GM19239 (cell line): ENCODE measurements at regions not wholly inside any gene's neighbourhood (a gene's known extent, or its start where the extent isn't known, plus 50 kb on each side); places are given as distances from the start of the nearest gene placed in this dataset.
"Not testable (repeated sequence)": the region's sequence is repeated elsewhere in the genome, so short reads cannot be mapped to it uniquely, and the experiment has no call there.

Experiments
- DNase-seq: peaks from one replicate; pipeline ENCODE4 v3.0.0; 2011; ENCODE audit warnings: low spot score; ENCODE audit not compliant: insufficient read length
- FAIRE-seq: peaks from 2 replicates; lab custom pipeline; 2011; peaks lifted over from hg19 to GRCh38; lab: Jason Lieb, UNC

GRCh38 chr11:109958131-109958820 is 134.9 kb upstream of the ZC3H12C start:
- DNase-seq (no peak), FAIRE-seq (peak; percentile 77)

GRCh38 chr11:109958821-109959166 is 134.4 kb upstream of the ZC3H12C start:
- FAIRE-seq, result no peak
- DNase-seq, result no peak

GRCh38 chr11:109960831-109961230 is 132.4 kb upstream of the ZC3H12C start:
- FAIRE-seq (no peak), DNase-seq (no peak)

GRCh38 chr11:109961261-109961660 is 131.9 kb upstream of the ZC3H12C start:
- DNase-seq, result no peak
- no peak for FAIRE-seq

- FAIRE-seq (no peak), DNase-seq (no peak)
These were observed 130.1 kb upstream of the ZC3H12C start for GRCh38 chr11:109963101-109963500.

GRCh38 chr11:109964487-109964886 is 128.7 kb upstream of the ZC3H12C start:
- no peak for DNase-seq
- FAIRE-seq, result no peak

GRCh38 chr11:109965445-109965844 is 127.7 kb upstream of the ZC3H12C start:
- DNase-seq, FAIRE-seq: not testable (repeated sequence)

GRCh38 chr11:109965926-109966325 is 127.3 kb upstream of the ZC3H12C start:
- FAIRE-seq, DNase-seq: not testable (repeated sequence)

GRCh38 chr11:109967136-109967535 is 126.1 kb upstream of the ZC3H12C start:
- FAIRE-seq, DNase-seq: not testable (repeated sequence)

GRCh38 chr11:109968299-109968698 is 124.9 kb upstream of the ZC3H12C start:
- DNase-seq (no peak), FAIRE-seq (no peak)

GRCh38 chr11:109968781-109969180 is 124.4 kb upstream of the ZC3H12C start:
- FAIRE-seq (no peak), DNase-seq (no peak)

GRCh38 chr11:109970516-109971183 is 122.5 kb upstream of the ZC3H12C start:
- FAIRE-seq (peak; percentile 89), DNase-seq (no peak)

GRCh38 chr11:109971184-109971523 is 122.0 kb upstream of the ZC3H12C start:
- DNase-seq, result no peak

GRCh38 chr11:109972181-109972715 is 120.9 kb upstream of the ZC3H12C start:
- FAIRE-seq (peak; percentile 97), DNase-seq (no peak)

More at GRCh38 chr11:109971184-109971523, 122.0 kb upstream of the ZC3H12C start:
- no peak for FAIRE-seq

- FAIRE-seq (no peak), DNase-seq (no peak)
These were observed 120.3 kb upstream of the ZC3H12C start for GRCh38 chr11:109972939-109973338.

- DNase-seq (no peak), FAIRE-seq (peak; percentile 4)
These were observed 119.7 kb upstream of the ZC3H12C start for GRCh38 chr11:109973486-109973885.

GRCh38 chr11:109974523-109974922 is 118.7 kb upstream of the ZC3H12C start:
- no peak for FAIRE-seq
- DNase-seq, result no peak

GRCh38 chr11:109978895-109979294 is 114.3 kb upstream of the ZC3H12C start:
- FAIRE-seq, result no peak
- no peak for DNase-seq

- no peak for FAIRE-seq
- no peak for DNase-seq
These were observed 112.1 kb upstream of the ZC3H12C start for GRCh38 chr11:109981031-109981636.

- DNase-seq, result no peak
These were observed 109.8 kb upstream of the ZC3H12C start for GRCh38 chr11:109983358-109983757.

GRCh38 chr11:109984634-109985289 is 108.4 kb upstream of the ZC3H12C start:
- peak; percentile 98 for FAIRE-seq
- DNase-seq, result peak; percentile 22

More at GRCh38 chr11:109983358-109983757, 109.8 kb upstream of the ZC3H12C start:
- no peak for FAIRE-seq
